GM18511 (cell line): ENCODE measurements at regions not wholly inside any gene's neighbourhood (a gene's known extent, or its start where the extent isn't known, plus 50 kb on each side); places are given as distances from the start of the nearest gene placed in this dataset.
"Not testable (repeated sequence)": the region's sequence is repeated elsewhere in the genome, so short reads cannot be mapped to it uniquely, and the experiment has no call there.

Experiments used
- ATAC-seq: cut with Tn5 transposase; IDR thresholded peaks from one replicate; pipeline ENCODE4 v1.9.1; 2021; ENCODE audit warnings: mild to moderate bottlenecking, moderate library complexity; ENCODE audit not compliant: unreplicated experiment

DNA sequence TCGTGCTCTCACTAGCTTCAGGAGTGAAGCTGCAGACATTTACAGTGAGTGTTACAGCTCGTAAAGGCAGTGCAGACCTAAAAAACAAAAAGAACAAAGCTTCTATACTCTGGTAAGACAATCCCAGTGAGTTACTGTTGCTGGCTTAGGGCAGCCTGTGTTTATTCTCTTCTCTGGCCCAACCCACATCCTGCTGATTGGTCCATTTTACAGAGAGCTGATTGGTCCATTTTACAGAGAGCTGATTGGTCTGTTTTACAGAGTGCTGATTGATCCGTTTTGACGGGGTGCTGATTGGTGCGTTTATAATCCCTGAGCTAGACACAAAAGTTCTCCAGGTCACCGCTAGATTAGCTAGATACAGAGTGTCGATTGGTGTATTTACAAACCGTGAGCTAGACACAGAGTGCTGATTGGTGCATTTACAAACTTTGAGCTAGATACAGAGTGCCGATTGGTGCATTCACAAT is 158.0 kb downstream of the KLRB1 start:
- not testable (repeated sequence) for ATAC-seq

DNA sequence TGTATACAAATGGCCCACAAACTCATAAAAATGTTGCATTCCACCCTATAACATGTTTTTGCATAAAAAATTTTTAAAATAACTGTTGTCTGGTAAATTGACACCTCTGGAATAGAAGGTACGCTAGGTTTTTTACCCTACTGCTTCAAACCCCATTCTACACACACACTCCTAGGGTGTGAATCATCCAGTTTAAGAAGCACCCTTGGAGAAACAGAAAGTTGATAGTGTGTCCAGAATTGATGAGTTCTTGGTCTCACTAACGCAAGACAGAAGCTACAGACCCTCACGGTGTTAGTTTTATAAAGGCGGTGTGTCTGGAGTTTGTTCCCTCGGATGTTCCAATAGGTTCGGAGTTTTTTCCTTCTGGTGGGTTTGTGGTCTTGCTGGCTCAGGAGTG is 158.5 kb downstream of the KLRB1 start:
- no peak for ATAC-seq

DNA sequence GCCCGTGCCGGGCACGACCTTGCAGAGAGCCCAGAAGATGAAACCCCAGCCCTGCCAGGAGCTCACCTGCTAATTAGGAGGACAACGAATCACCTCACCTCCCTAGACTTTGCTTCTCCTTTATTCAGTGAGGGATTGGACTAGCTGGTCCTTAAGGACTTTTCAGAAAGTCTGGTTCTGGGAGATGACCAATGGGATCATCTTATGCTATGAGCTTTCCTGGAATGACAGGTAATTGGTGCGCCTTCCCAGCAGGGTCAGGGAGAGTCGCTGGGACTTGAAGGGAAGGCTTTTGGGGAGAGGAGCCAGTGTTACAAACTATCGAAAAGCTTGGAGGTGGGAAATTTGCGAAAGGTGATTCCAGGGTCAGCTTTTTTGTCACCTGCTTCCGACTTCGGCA is 159.1 kb downstream of the KLRB1 start:
- ATAC-seq = not testable (repeated sequence)

- peak; percentile 77 for ATAC-seq
Measured at GRCh38 chr12:9447791-9448614, 159.7 kb downstream of the KLRB1 start.

- peak; percentile 41 for ATAC-seq
Measured at GRCh38 chr12:9446883-9447761, 160.6 kb downstream of the KLRB1 start.

DNA sequence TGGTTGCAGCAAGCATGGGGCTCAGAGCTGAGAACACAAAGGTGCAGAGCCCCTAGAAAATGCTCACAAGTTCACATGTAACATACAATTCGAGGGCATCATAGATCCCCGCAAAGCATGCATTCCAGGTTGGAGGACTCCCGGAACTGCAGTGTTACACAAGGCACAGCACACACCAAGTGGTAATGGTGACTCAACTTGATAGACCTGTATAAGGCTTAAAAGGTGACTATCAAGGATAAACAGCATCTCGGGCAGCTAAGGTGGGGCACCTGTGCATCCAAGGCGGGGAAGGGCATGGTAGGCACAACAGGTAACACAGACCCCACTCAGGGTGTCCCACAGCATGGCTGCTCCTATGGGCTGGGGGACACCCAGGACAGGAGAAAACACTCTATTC is 167.3 kb downstream of the KLRB1 start:
- not testable (repeated sequence) for ATAC-seq

GRCh38 chr12:9435682-9436081 is 172.0 kb downstream of the KLRB1 start:
- not testable (repeated sequence) for ATAC-seq

DNA sequence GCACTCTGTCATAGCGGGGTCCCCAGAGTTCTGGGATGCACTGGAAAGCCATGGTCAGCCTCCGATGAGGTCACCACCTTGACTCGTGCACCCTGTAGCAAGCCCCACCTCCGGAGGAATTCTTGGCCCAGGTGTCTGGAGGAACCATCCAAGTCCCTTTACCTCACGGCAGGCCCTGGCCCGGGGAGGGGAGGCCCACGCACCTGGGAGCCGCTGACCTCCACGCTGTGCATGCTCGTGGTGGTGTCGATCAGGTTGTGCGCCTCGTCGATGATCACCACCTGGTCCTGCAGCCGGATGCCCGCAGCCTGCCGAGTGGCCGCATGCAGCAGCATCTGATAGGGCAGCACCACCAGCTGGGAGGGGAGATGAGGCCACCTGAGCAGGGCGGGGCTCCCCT is 177.3 kb downstream of the KLRB1 start:
- not testable (repeated sequence) for ATAC-seq

- not testable (repeated sequence) for ATAC-seq
Measured at GRCh38 chr12:9428856-9429255, 178.9 kb downstream of the KLRB1 start.

DNA sequence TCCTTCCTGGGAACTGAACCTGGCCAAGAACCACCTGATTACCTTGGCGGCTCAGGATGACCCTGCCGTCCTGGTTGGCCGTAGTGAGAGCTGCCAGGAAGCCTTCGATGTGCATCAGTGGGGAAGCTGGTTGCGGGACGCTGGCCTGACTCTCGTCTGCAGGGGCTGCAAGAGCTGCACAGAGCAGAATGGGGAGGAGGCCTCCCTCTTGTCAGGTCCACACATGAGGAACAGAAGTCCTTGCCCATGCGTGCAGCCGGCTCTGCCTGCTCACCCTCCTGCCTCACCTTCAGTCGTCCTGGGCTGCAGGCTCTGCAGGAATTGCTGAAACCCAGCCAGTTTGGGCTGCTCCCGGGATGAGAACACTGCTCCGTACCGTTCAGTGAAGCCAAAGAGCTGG is 182.3 kb downstream of the KLRB1 start:
- ATAC-seq = not testable (repeated sequence)

- ATAC-seq = not testable (repeated sequence)
Measured at GRCh38 chr12:9424175-9424740, 183.5 kb downstream of the KLRB1 start.

- ATAC-seq = peak; percentile 83
Measured at GRCh38 chr12:9422689-9423088, 185.0 kb downstream of the KLRB1 start.

DNA sequence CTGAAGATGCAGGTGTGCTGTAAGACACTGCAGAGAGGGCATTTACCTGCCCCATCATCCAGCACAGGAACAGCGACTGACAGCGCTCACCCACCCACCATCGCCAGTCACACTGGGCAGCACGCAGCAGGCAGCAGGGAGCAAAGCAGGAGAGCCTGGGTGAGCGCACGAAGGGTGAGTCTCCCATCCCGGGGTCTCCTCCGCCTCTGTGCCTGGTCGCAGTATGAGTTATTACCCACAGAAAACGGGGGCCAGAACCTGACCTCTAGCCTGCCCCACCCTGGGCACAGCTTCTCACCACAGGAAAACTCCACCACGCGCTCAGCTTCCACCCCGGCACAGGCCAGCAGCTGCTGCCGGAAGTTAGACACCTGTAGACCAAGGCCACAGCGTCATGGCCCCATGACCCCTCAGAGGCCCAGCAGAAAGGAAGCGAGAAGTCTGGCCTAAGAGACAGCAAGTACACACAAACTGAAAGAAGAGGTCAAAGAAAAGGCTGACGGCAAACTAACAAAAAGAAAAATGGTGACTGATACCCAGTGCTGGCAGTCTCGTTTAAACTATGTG is 186.1 kb downstream of the KLRB1 start:
- ATAC-seq = not testable (repeated sequence)

GRCh38 chr12:9420817-9421519 is 186.7 kb downstream of the KLRB1 start:
- not testable (repeated sequence) for ATAC-seq

- not testable (repeated sequence) for ATAC-seq
Measured at GRCh38 chr12:9418669-9419041, 189.1 kb downstream of the KLRB1 start.

- not testable (repeated sequence) for ATAC-seq
Measured at GRCh38 chr12:9417947-9418668, 189.6 kb downstream of the KLRB1 start.

DNA sequence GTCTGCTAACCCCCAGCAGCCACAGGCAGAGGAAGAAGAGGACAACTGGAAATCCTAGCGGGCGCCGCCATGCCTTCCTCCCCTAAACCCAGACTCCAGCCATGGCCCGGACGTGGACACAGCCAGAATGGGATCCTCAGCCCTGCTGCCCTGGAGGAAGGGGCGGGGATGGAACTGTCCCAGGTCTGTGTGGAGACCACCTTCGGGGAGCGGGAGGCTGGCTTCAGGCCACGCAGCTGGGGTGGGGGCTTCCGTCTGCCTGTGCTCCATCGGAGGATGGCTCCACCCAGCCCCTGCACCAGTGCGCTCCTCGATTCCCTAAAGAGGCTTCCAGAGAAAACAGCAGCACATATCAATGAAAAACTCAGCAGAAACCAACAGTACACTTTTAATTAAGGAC is 190.4 kb downstream of the KLRB1 start:
- ATAC-seq = not testable (repeated sequence)

- ATAC-seq = not testable (repeated sequence)
Measured at GRCh38 chr12:9416346-9416745, 191.4 kb downstream of the KLRB1 start.

GRCh38 chr12:9415898-9416297 is 191.8 kb downstream of the KLRB1 start:
- not testable (repeated sequence) for ATAC-seq

DNA sequence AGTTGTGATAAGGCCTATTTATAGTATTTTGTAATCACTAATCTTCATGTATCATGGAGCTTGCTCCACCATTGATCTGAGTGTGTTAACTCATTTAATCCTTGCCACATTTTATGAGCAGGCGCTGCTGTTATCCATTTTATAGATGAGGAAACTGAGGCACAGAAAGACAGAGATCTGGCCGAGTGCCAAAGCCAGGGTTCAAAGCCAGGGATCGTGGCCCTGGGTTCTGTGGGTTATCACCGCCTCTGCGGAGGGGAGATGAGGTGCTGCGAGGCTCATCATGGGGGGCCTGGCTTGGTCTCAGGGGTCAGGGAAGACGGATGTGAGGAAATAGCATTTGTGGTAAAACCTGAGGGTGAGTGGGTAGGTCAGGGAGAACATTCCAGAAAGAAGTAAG is 193.9 kb downstream of the KLRB1 start:
- not testable (repeated sequence) for ATAC-seq
